Spleen (tissue), 7 donors: ENCODE measurements at regions not wholly inside any gene's neighbourhood (a gene's known extent, or its start where the extent isn't known, plus 50 kb on each side); places are given as distances from the start of the nearest gene placed in this dataset.

Experiments used
- POLR2A ChIP-seq, 3 donors: fragments of 450-650 bp; IDR thresholded peaks; one replicate each; pipeline ENCODE4 v1.5.1; 2017; ENCODE audit warnings: antibody characterized with exemption in 3 of 3, mild to moderate bottlenecking in 1 of 3
- POLR2AphosphoS5 ChIP-seq, 3 donors: sonication (generic); formaldehyde crosslinking; IDR thresholded peaks; one replicate each; pipeline ENCODE4 v1.5.1; 2017; ENCODE audit warnings: antibody characterized with exemption in 3 of 3
- TF ChIP-seq, protein P1 (sequence below), 11 experiments: fragments of 200-600 bp in 7 of 11; fragments of 450-650 bp in 4 of 11; sonication (generic) in 4 of 11; IDR thresholded peaks in 8 of 11; conservative IDR thresholded peaks in 3 of 11; 1 replicate in 7 of 11; 2 replicates in 4 of 11; pipeline versions ENCODE4 v1.4.0 to v1.8.0; 2016 to 2021; ENCODE audit warnings: antibody characterized with exemption in 11 of 11, inconsistent platforms in 4 of 11, mild to moderate bottlenecking in 1 of 11
- donor health status: DM: no; HTN: no; CAD: no; lungs with moderate emphysema.
- donor health status: DM: no; HTN: no; CAD: no.
- donor health status: DM: no; HTN: no; CAD: no.

DNA sequence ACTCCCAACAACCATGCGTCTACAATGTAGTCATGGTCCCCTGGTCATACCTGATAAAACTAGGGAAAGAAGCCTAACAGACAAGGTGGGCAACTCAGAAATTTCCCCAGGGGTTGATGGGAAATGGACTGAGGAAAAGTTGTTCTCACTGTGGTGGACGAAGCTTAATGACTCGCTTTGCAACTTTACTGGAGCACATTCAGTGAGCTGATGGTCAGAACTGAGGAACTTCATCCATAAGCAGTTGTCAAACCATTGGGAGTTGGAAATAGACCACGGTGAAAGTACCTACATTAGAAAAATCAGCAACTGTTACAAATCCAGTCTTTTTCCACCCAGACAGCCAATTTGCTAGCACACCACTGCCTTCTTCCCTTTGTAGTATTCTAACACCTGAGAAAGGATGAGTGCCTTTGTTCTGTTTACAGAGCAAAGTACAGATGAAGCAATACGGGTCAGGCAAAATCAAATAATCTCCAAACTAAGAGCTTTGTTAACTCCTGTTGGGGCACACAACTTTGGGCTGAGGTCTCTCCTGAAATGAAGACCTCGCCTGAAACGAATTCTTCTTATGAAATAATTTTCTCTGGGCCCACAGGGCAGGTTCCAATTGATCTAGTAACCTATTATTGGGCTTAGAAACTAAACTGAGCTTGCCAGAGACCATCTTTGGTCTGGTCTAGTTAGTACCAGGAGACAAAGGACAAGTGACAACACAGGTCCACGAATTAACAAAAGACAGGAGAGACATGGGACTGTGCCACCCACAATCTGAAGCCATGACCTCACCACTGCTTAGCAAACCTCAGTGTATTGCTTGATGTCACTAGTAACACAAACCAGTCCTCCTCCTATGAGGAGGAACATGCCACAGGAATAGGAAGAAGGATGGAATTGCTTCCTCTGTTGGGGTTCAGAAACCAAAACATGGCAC, 58.9 kb upstream of the NFKB1 start:
- TF ChIP-seq, protein P1, sequence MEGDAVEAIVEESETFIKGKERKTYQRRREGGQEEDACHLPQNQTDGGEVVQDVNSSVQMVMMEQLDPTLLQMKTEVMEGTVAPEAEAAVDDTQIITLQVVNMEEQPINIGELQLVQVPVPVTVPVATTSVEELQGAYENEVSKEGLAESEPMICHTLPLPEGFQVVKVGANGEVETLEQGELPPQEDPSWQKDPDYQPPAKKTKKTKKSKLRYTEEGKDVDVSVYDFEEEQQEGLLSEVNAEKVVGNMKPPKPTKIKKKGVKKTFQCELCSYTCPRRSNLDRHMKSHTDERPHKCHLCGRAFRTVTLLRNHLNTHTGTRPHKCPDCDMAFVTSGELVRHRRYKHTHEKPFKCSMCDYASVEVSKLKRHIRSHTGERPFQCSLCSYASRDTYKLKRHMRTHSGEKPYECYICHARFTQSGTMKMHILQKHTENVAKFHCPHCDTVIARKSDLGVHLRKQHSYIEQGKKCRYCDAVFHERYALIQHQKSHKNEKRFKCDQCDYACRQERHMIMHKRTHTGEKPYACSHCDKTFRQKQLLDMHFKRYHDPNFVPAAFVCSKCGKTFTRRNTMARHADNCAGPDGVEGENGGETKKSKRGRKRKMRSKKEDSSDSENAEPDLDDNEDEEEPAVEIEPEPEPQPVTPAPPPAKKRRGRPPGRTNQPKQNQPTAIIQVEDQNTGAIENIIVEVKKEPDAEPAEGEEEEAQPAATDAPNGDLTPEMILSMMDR (IDR thresholded peaks at IDR 0.05 in 8 of 11, conservative IDR thresholded peaks at IDR 0.05 in 3 of 11) = no peak
- TF ChIP-seq POLR2A (IDR thresholded peaks at IDR 0.05) (no peak), POLR2AphosphoS5 (IDR thresholded peaks at IDR 0.05) (no peak)
